Activated CD8-positive, alpha-beta memory T cell treated with anti-CD3 and anti-CD28 coated beads, Interleukin-2, amount 50 U/mL, for 48 hours (primary cell): ENCODE measurements at regions not wholly inside any gene's neighbourhood (a gene's known extent, or its start where the extent isn't known, plus 50 kb on each side); places are given as distances from the start of the nearest gene placed in this dataset.
"Not testable (repeated sequence)": the region's sequence is repeated elsewhere in the genome, so short reads cannot be mapped to it uniquely, and the experiment has no call there.

Experiments
- DNase-seq: peaks from one replicate; pipeline ENCODE4 v3.0.0-alpha.2; 2020

GRCh38 chr19:30066781-30067759, 125.0 kb downstream of the URI1 start:
- no peak for DNase-seq

GRCh38 chr19:30067956-30068506, 126.0 kb downstream of the URI1 start:
- DNase-seq: not testable (repeated sequence)

DNA sequence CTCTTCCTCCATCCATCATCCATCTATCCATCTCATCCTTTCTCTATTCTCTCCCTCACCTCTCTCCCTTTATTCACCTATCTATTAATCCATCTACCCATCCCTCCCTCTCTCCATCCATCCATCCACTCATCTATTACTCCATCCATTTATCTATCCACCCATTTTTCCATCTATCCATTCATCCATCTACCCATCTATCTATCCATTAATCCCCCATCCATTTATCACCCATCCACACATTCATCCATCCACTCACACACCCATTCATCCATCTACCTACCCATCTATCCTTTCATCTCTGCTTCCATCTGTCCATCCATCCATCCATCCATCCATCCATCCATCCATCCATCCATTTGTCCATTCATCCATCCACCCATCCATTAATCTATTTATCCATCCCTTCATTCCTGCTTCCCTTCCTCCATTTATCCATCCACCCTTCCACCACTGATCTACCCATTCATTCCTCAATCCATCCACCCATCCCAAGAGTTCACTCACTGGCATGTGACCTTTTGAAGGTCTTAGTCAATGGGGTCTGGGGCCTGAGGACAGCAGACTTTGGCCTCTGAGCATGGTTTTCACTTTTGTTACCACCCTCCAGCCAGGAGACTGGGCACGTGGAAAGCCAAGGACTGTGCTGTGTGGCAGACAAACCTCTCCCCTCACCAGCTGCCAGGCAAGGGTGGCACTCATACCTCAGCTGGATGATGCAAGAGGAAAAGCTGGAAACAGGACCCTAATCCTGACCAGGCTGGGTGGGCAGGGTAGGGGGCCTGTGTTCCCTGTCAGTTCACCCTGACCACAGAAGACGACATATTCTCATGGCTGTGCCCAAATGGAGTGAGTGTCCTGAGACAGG, 126.7 kb downstream of the URI1 start:
- DNase-seq: no peak

DNA sequence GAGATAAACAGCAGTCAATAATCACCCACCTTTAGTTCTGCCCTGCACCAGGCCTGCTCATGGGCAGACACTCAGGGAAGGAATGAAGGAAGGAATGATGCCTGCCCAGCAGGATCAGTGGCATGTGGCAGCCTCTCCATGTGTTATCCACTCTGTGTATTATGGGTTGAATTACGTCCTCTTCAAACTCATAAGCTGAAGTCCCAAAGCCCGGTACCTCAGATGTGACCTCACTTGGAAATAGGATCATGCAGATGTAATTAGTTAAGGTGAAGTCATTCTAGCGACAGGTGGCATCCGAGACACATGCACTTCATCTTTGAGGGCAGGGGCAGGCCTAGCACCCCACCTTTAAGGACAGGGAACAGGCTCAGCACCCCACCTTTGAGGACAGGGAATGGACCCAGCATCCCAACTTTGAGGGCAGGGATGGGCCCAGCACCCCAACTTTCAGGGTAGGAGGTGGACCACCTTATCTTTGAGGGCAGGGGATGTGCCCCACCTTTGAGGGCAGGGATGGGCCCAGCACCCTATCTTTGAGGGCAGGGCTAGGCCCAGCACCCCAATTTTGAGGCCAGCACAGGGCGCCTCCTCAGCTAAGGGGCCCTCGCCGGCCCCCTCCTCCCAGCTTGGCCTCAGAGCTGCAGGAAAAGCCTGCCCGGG, 127.6 kb downstream of the URI1 start:
- DNase-seq: no peak

- DNase-seq: no peak
These were observed 128.3 kb downstream of the URI1 start for GRCh38 chr19:30070198-30070967.

GRCh38 chr19:30070968-30071632, 129.1 kb downstream of the URI1 start:
- no peak for DNase-seq

GRCh38 chr19:30071871-30072270, 129.8 kb downstream of the URI1 start:
- no peak for DNase-seq

GRCh38 chr19:30073152-30074000, 131.3 kb downstream of the URI1 start:
- no peak for DNase-seq

DNA sequence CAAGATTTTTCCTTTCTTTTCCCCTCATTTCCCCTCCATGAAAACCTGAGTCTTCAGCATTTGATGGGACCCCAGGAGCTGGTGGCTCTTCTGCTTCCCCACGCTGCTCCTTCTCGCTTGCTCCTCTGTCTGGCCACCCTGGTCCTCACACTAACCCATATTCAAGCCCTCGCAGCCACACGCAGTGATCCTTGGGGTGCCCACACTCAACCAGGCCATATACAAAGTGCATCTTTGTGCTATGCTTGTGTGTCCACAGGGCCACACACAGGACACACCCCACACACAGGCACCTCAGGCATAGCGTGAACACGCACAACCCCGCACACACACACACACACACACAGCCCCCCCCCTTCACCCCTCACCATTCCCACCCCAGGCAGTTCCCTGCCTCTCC, 132.1 kb downstream of the URI1 start:
- DNase-seq: no peak

DNA sequence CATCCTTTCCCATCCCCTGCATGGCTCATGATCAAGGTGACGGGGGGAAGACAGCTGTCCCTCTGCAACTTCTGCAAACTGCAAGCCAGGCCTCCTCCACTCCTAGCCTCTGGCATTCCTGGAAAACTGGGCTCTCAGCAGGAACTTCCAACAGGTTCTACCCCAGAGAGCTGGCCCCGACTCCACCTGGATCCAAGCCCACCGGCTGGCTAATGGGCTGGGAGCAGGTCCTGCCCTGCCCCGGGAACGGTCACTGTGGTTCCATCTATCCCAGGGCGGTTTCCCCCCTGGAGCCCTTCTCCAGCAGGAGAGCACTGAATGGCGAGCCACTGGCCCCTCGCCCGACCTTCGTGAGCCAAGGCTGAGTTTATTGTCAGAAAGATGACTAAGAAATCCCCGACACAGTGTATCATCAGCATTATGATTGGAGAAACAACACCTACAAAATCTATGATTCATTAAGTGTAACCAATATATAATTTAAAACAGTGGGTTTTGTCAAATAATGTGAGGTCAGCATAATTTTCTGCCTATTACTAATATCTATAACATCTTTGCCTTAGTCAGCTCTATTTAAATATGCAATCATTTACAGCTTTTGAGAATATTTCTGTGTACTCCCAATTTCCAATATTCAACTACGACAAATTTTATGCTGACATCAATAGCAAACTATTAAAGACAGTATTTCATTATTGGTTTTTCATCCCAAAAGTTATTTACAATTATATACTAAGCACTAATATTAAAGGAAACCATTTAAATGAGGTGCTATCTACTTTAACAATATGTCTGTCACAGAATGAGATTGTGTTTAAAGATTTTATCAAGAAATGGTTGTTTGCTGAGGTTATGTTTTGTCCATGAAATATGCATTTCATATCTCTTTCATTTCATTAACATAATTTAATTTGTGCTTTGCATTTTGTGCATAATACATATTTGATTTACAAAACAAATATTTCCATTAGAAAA, 133.0 kb downstream of the URI1 start:
- no peak for DNase-seq

- no peak for DNase-seq
These were observed 134.1 kb downstream of the URI1 start for GRCh38 chr19:30076101-30076551.

GRCh38 chr19:30076751-30077670, 135.0 kb downstream of the URI1 start:
- DNase-seq: no peak

DNA sequence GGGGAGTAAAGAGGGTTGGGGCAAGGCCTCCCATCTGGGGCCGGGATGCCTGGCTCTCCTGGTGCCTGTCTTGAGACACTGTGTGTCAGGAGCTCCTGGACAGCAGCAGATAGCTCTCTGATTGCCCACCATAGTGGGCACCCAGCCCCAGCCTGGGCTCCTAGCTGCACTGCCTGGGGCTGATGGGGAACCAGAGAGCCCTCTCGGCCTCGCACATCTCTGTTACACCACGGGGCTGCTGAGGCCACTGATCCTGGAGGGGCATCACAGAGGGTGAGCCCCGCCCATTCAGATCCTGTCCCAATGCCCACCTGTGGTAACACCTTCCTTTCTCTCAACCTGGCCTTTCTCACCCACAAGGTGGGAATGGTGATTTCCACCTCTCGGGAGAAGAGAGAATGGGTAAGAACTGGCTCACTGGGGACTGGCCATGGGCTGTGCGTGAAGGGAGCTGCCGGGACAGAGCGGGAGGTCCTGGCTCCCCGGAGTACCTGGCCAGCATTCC, 135.9 kb downstream of the URI1 start:
- DNase-seq: no peak

DNA sequence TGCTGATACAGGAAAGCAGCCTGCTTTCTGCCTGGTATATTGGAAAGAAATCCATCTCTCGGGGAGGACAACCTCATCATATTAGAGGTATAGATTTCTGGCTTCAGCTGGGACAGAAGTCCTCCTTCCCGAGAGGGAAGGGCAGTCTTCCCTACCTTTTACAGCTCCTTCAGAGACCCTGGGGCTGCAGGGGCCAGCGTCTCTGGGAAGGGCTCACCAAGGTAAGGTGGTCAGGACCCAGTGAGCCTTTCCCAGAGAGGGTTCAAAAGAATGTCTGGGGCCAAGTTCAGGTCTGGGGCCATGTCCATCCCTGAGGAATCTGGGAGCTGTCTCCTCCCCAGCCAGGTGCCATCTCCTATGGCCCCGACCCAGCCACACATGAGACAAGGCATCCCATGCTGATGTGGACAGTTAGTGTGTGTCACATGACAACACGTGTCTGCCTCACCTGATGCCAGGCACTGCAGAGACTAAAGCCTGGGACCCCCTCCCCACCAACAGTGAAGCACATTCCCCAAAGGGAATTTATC, 136.4 kb downstream of the URI1 start:
- no peak for DNase-seq

- DNase-seq: no peak
These were observed 137.2 kb downstream of the URI1 start for GRCh38 chr19:30079200-30079599.

- no peak for DNase-seq
These were observed 140.1 kb downstream of the URI1 start for GRCh38 chr19:30082168-30082567.

DNA sequence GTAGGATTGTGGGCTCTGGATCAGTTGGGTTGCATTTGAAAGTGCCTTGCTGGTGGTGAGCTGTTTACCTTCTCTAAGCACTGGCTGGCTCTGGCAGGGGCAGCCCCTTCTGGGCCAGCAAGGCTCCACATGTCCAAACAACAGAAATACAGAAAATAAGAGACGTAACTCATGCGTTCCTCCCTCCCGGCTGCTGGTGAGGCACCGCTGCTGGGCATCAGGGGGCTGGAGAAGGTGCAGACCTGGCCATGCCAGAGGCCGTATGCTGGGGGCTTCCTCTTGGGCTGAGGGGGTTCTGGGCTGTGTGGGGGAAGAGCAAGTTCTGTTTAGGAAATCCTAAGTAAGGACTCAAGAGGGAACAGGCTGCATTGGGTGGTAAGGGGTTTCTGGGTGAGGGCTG, 140.6 kb downstream of the URI1 start:
- no peak for DNase-seq
